Ishikawa (cell line): ENCODE measurements at regions not wholly inside any gene's neighbourhood (a gene's known extent, or its start where the extent isn't known, plus 50 kb on each side); places are given as distances from the start of the nearest gene placed in this dataset.

Experiments used
- EGR1 ChIP-seq: IDR thresholded peaks from 2 replicates; pipeline ENCODE4 v1.6.1; 2012
- RAD21 ChIP-seq: IDR thresholded peaks from 2 replicates; pipeline ENCODE4 v1.6.1; 2012; ENCODE audit warnings: low read depth
- REST ChIP-seq: IDR thresholded peaks from 2 replicates; pipeline ENCODE4 v1.6.1; 2012; ENCODE audit warnings: low read depth, mild to moderate bottlenecking

- TF ChIP-seq REST (no peak), EGR1 (no peak), RAD21 (no peak)
Observed at GRCh38 chr9:99635032-99635431, 186.7 kb upstream of the NR4A3 start.
